AG20443 (cell line): ENCODE measurements at regions not wholly inside any gene's neighbourhood (a gene's known extent, or its start where the extent isn't known, plus 50 kb on each side); places are given as distances from the start of the nearest gene placed in this dataset.
"Not testable (repeated sequence)": the region's sequence is repeated elsewhere in the genome, so short reads cannot be mapped to it uniquely, and the experiment has no call there.

ENCODE experiments used
- DNase-seq: peaks from one replicate; pipeline ENCODE4 v3.0.0; 2012; ENCODE audit warnings: low spot score, mixed read lengths

DNA sequence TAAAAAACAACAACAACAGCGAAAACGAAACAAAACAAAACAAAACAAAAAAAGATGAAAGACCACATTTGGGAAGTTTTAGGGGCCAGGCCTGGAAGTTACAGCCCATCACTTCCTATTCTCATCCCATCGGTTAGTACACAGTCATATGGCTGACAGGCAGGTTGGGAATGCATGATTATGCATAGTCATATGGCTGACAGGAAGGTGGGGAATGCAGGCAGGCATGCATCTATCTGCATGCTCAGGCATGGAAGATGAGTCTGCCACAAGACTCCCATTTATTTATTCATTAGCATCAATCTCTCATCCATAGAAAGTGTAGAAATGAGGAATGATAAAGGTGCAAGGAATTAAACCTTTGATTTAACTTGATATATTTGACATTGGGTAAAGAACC lies 325.3 kb upstream of the MEX3C start:
- no peak for DNase-seq

DNA sequence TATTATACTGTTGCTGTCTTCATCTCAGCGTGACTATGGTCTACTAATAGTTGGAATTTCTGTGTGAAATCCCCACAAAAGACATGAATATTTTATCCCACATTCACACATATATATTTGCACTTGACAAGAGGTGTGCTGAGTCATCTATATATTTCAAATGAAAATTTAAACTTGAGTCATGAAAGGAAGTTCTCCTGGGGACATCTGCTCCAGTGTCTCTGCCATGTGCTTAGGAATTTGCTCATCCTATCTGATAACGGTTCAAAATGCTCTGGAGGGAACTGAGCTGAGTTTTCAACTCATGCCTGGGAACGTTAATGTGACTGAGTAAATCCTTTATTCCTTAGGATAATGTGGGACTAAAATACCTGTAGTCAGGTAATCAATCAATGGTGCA lies 326.2 kb upstream of the MEX3C start:
- DNase-seq: no peak

DNA sequence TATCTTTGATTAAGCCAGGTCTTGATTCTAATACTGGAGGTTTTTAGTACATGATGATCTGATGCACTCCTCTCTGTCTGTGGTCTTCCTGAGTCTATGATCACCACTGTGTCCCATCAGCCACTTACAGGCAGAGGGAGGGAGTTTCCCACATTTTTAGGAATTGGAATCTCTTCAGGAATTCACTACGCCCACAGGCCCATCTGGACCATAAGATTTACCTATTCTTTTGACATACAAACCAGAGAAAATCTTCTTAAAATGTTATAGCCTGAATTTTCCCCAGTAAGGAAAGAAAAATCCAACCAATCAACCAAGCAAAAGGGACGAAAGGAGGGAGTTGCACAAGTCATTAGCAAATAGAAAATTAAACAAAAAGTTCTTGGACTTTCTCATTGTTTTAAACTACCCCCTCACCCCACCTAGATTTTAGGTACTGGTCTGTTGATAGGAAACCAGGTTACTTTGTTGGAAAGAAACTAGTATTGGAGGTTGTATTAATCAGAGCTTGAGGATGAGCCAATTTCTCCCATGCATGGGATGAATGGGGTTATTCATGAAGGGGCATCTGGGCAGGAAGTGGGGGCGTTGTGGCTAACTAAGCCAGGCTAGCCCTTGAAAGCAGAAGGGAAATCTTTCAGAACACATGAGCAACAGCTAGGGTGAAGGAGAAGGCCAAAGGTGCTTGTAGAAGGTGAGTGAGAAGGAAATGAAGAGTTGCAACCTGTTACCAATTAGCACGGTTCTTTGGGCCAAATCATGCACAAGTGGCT lies 328.2 kb upstream of the MEX3C start:
- DNase-seq: no peak

DNA sequence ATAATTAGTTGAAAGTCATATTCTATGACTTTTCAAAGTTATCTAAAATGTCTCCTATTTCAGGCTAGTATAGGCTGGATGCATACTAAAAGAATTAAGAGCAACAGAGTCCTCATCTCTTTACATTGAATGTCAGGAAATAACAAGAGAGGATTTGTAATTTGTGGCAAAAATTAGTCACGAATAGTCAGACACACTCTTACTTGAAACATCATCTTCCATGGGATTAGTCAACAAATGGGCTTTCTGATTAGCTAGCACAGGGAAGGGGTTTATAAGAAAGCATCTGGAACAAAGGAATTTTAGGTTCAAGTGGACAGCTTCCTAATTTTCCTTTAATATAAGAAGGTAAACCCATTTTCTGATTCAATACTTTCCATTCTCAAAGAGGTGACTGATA lies 330.3 kb upstream of the MEX3C start:
- no peak for DNase-seq

DNA sequence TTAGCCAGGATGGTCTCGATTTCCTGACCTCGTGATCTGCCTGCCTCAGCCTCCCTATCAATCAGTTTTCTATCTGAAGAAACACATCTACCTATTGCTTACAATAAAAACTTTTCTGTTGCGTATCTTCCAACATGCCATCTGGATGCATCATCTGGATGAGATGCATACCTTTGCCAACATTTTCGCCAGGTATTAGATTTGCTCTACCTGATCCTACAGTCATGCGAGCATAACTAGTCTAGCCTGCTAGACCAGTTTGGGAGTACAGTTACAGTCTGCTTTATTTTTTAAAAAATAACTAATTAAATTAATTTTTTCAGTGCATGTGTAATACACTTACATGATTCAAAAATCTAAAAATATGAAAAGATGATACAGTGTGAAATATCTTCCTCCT lies 334.0 kb upstream of the MEX3C start:
- no peak for DNase-seq

DNA sequence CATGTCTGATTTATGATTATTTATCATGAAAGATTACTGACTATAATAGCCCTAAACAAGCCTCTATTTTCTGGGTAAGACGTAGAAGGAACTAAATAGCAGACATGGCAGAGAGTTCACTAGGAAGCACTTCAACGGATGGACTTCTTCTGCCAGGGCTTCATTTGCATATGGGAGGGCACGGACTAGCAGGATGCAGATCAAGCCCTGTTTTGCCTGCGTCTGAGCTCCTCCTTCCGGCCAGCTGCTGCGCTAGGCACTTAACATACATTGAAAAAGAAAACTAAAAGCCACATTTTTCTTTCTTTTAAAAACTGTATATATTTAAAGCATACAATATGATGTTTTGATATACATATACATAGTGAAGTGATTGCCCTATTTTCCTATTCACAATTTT lies 340.0 kb upstream of the MEX3C start:
- DNase-seq: no peak

DNA sequence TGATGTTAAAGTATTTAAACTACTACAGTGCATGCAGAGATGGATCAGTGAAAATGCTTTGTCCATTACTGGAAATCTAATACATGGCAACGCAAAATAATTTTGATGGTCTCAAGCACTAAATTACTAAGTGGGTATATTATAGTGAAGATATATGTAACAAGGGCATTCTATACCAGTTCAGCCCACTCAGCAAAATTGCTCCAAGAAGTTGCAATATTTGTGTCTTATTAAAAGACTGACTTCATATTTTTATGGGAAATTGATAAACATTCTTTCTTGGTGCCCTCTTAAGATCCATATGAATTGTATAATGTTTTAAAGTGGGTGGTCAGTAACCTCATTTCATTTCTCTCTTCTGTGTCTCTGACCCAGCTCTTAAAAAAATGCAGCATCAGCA lies 343.1 kb upstream of the MEX3C start:
- no peak for DNase-seq

DNA sequence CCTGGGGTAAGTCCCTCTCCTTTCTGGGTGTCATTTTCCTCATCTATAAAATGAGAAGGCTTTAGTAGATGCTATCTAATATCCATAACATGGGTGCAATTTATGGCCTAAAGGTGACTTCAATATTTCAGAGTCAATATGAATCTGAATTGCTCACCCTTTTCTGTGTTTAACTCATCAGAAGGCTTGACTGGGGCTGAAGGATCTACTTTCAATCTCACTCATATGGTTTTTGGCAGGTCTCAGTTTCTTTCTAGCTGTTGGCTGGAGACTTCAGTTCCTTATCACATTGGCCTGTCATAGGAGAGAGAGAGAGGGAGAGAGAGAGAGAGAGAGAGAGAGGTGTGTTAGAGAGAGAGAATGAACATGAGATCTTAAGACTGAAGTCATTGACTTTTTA lies 343.7 kb upstream of the MEX3C start:
- no peak for DNase-seq

DNA sequence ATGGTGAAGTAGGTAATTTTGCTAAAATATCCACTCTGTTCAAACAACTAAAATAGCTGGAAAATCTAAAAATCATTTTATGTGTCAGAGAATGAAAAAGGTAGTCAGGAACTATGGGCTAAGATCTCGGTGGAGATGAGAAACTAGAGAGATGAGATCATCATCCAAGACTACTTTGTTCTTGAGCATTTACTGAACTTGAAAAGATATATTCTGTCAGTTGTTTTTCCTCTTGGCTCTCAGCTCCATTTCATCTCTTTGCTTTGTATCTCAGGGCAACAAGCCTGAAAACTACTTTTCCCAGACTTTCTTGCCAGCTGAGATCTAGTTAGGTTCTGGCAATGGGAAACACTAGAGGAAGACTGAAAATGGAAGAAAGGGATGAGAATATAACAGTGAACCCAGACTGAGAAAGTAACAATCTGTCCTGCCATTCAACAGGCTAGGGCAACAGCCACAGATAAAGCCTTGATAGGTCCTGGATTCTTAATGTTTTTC lies 346.2 kb upstream of the MEX3C start:
- DNase-seq: no peak

DNA sequence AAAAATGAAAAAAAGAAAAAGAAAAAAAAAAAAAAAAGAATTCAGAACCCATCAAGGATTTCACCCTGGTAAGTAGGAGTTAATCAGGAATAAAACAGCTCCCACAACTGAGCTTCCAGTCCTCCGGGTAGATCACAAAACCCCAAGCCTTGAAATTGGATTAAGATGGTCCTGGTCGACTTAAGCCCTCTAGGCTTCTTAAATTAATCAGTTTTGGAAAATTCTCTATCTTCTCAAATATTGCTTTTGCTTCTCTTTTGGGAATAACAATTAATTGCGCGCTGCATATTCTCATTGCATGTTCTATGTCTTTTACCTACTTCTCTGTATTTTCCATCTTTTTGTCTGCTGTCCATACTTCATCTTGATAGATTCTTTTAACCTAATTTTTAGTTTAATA lies 348.0 kb upstream of the MEX3C start:
- no peak for DNase-seq

DNA sequence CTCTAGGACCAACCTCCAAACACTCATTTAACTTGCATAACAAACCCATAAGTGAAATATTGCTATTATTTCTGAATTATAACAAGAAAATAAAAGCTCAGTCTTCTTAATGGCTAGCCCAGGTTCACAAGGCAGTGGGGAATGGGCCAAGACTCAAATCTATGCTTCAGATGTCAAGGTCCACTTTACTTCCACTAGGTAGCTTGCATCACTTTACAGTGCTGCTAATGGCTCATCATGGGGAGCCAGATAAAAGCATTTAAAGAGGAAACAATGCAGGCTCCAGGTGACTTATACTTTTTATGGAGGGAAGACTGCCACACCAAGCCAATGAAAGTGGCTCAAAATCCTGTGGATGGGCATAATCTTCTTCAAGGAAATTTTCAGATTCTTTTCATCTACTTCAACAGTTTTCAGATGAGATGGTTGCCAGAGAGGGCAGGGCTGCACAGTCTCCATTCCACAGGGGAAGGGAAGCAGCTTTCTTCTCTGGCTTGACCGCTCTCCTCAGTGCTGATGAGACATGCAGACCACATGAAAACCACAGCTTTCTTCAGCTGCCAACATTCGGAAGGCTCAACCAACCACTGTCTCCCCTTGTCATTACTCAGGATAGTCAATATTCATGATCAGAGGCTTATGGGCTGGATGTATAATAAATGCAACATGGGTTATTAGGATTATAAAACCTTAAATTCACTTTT lies 361.9 kb upstream of the MEX3C start:
- DNase-seq: no peak

DNA sequence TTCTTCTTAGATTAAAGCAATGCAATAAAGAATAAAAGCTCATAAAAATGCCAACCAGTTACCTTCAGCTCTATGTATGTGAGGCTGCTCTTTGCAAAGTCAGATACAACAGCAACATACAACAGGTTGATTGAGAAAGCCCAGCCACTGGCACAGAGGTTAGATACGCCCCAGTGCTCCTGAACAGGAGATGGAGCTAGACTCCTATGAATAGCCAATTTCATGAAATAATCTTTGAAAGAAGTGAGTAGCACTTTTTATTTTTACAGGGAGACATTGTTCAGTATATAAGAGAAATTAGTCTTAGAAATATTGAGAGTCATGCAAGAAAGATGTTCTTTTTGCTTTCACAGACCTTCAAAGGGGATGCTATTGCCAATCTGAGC lies 362.4 kb upstream of the MEX3C start:
- no peak for DNase-seq

DNA sequence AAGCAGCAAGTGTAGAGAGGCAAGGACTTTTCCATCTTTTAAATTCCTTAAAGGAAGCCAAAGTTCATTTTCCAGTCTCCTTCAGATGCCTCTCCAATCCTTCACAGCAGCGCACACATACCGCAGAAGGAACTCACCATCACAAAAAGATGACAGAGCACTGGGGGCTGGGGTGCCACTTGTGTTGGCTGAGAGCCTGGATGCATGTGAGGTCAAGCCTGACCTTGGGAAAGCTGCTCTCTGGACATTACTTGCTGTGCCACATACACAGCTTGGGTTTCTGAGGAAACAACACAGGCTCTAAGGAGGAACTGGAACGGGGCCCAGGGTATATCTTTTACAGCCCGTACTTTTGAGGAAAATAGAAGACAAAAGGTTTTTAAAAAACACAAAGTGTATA lies 364.3 kb upstream of the MEX3C start:
- DNase-seq: no peak

DNA sequence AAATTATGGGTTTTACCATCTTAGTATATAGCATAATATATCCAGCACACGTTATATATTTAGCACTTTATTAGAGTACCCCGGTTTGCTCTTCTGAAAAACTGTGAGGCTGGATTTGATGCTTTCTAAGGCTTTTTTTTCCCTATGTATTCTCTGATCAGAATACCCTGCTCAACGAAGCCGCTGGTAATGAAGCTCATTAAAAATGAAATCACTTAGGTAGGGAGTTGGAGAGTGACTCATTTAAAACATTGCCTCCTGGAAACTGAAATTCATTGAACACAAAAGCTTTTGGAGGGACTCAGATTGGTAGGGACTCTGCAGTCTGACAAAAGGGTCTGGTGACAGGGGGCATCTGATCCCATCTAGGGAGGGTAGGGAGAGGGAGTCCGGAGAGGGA lies 365.4 kb upstream of the MEX3C start:
- no peak for DNase-seq

DNA sequence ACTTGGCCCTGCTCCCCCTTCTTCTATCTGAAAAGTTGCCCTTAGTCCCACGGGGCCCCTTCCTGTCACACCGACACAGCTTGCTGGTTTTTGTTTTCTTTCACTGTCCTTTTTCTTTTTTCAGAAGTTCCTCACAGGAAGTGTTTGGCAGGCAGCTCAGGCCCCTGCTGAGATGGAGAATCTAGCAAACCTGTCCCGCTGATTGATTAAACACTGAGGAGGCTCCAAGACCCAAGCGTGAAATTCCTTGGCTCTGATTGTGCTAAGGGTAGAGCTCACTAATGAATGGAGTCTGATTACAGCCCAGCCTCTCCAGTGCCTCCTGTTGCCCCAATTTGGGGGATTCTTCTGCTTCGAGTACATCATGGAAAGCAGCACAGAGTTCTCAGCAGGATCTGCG lies 365.9 kb upstream of the MEX3C start:
- DNase-seq: no peak

DNA sequence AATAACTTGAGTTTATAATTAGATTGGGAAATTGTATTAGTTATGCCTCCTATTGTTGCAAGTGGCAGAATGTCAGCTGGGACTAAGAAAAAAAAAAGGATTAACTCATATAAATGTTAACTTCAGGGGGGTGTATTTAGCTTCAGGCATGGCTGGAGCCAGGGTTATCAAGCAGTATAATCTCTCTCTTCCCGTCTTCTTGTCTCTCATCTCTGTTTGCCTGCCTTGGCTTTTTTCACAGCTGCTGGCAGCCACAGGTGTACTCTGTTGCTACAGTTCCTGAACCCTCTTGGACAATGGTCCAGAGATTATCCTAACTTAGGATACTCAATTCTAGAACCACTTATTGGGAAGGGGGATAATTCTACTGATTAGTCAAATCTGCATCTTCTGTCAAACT lies 370.7 kb upstream of the MEX3C start:
- DNase-seq: no peak

DNA sequence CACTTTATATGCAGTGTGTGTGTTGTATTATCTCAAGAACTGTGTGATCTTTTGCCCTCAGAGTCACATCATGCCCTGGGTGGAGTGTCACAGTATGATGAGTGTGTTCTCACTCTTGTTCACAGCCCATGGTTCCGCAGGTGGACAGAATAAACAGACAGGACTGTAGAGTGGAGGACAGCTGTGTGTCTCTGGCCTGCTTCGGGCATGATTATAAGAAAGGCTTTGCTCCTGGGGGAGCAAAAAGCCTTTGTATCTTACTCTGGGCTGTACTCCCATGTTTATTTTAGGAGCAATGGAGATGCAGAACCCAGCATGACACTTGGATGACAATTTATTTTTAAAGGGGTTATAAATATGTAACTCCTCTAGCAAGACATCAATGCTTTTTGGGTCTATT lies 371.7 kb upstream of the MEX3C start:
- DNase-seq: no peak

DNA sequence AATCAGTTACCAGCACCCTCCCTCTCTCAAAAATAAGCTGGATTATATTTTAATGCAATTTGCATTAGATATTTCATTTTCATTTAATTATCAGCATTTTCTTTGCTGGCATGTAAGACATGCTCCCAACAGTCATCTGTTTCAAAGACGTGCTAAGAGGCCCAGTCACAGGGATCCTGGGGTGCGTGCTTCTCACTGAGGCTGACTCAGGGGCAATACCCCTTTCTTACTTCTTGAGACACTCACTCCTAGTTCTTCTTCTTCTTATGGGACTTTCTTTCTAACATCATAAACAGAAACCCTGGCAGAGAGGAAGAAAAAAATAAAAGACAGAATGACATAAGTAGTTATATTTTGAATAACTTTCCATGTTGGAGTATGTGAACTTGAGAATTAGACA lies 372.1 kb upstream of the MEX3C start:
- DNase-seq: no peak

DNA sequence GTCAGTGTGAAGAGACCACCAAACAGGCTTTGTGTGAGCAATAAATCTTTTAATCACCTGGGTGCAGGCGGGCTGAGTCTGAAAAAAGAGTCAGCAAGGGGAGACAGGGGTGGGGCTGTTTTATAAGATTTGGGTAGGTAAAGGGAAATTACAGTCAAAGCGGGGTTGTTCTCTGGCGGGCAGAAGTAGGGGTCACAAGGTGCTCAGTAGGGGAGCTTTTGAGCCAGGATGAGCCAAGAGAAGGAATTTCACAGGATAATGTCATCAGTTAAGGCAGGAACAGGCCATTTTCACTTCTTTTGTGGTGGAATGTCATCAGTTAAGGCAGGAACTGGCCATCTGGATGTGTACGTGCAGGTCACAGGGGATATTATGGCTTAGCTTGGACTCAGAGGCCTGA lies 372.6 kb upstream of the MEX3C start:
- DNase-seq: not testable (repeated sequence)

DNA sequence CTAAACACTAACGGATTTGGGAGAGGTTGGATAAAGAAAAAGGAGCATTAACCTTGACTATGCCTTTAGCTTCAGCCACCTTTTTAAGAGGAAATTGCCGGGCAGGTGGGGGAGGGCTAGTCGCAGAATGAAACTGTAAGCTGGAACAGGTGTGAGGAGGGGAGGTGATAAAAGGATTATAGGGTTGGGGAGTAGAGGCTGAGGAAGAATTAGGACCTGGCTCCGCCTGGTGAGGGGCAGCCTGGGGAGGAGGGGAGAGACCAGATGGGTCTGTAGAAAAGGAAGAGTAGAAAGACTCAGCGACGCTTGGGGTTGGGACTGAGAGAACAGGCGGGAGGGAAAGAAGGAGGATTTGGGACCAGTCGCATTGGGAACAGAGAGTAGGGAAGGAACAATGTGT lies 376.4 kb upstream of the MEX3C start:
- not testable (repeated sequence) for DNase-seq

DNA sequence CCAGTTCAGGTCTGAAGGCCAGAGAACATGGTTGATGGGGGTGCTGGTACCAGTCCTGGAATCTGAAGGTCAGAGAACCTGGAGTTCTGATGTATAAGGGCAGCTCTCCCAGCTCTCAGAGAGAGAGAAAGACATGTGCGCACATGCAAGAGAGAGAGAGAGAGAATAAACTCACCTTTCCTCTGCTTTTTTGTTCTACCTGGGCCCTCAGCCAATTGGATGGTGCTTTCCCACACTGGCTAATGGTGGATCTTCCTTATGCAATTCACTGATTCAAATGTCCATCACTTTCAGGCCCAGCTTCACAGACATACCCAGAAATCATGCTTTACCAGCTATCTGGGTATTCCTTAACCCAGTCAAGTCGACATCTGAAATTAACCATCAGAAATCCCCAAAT lies 377.7 kb upstream of the MEX3C start:
- DNase-seq: no peak

DNA sequence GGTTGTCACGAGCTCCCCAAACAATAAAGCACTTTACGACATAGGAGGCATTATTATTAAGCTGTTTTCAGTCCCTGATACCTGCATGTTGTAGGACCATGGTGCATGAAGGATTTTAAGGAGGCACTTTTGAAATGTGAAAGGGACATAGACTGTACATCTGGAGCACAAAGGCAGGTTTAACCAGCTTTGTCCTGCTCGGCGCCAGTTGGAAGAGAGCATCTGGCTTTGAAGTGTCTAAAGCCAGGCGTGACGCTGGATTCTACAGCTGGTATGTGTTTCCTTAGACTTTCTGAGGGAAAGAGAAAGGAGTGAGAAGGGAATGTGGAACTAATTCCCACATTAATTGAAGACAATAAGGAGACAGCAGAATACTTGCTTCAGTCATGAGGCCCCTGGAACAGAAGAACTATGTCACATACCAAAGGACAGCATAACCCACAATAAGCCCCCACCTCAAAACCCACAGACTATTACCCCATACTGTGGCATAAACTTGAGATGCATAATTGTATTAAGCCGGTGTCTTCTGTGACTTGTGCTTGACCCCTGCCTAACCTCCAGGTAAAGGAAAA lies 381.0 kb upstream of the MEX3C start:
- no peak for DNase-seq

DNA sequence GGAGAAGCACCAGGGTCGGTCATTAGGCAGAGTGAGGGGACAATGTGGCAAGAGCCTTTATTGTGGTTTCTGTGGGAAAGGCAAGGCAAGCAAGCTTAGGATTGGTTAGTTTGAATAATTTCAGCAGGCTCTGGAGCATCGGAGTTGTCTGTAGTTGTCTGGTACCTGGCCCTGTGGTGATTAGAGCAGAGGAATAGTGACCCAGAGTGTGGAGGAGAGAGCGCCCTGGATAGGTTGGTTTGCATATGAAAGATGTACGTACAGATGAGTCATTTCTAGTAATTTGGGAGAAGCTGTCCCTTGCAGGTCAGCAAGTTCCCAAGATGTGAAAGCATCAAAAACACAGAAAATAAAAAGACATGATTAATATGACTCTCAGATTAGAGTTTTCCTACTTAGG lies 383.1 kb upstream of the MEX3C start:
- DNase-seq: no peak

DNA sequence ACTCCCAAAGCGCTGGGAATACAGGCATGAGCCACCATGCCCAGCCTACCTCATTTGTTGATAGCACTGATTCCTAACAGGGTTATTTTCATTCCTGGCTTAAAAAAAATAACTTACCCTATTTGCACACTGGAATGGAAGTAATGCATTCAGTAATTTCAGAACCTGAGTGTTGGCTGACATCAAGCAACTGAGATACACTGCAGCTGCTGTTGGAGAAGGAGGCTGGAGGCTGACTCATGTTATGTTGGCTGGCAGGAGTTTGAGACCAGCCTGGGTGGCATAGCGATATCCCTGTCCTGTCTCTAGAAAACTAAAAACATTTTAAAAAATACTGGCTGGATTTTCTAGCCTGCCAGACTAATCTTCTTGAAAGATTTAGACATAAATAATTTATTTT lies 385.1 kb upstream of the MEX3C start:
- DNase-seq: no peak
